ENCODE measurements at regions not wholly inside any gene's neighbourhood (a gene's known extent, or its start where the extent isn't known, plus 50 kb on each side); places are given as distances from the start of the nearest gene placed in this dataset.

GRCh38 chr18:71437511-71437910, 1106.6 kb downstream of the CBLN2 start:
- TF ChIP-seq, protein P1, sequence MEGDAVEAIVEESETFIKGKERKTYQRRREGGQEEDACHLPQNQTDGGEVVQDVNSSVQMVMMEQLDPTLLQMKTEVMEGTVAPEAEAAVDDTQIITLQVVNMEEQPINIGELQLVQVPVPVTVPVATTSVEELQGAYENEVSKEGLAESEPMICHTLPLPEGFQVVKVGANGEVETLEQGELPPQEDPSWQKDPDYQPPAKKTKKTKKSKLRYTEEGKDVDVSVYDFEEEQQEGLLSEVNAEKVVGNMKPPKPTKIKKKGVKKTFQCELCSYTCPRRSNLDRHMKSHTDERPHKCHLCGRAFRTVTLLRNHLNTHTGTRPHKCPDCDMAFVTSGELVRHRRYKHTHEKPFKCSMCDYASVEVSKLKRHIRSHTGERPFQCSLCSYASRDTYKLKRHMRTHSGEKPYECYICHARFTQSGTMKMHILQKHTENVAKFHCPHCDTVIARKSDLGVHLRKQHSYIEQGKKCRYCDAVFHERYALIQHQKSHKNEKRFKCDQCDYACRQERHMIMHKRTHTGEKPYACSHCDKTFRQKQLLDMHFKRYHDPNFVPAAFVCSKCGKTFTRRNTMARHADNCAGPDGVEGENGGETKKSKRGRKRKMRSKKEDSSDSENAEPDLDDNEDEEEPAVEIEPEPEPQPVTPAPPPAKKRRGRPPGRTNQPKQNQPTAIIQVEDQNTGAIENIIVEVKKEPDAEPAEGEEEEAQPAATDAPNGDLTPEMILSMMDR (IDR thresholded peaks at IDR 0.05; ENCODE audit: low read length): no peak
- TF ChIP-seq EZH2 (optimal IDR thresholded peaks at IDR 0.05; ENCODE audit: low read depth, low read length) (no peak), EZH2phosphoT487 (IDR thresholded peaks at IDR 0.05; ENCODE audit: low read length) (no peak)
